Activated naive CD8-positive, alpha-beta T cell (primary cell): ENCODE measurements at regions not wholly inside any gene's neighbourhood (a gene's known extent, or its start where the extent isn't known, plus 50 kb on each side); places are given as distances from the start of the nearest gene placed in this dataset.

Experiments
- H3K27ac Mint-ChIP-seq: one replicate; pipeline ENCODE4 v1.8.0; 2021; ENCODE audit warnings: mixed read lengths
- H3K27me3 Mint-ChIP-seq: one replicate; pipeline ENCODE4 v1.8.0; 2021; ENCODE audit warnings: mixed read lengths
- H3K36me3 Mint-ChIP-seq: one replicate; pipeline ENCODE4 v1.8.0; 2021; ENCODE audit warnings: mixed read lengths
- H3K4me1 Mint-ChIP-seq: one replicate; pipeline ENCODE4 v1.8.0; 2021; ENCODE audit warnings: low read depth, mixed read lengths
- H3K4me3 Mint-ChIP-seq: one replicate; pipeline ENCODE4 v1.8.0; 2021; ENCODE audit warnings: mild to moderate bottlenecking, mixed read lengths
- H3K9me3 Mint-ChIP-seq: one replicate; pipeline ENCODE4 v1.8.0; 2021; ENCODE audit warnings: low read depth, mixed read lengths

DNA sequence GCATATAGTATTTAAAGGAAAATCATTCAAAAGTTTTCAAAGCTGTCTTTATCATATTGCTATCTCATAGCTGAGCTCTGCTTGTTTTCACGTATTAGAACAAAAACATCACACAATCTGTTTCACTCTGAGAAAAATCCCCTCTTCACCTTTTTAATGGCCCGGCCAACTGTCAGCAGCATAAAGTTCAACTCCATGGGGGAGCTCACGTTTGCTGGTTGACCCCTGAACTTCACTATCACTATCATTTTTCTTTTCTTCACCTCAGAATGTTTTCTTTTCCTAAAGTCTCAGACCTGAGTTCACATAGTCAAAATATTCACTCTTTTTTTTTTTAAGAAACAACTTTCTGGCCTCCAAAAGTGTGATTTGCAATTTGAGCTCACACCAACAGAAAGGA is 374.4 kb upstream of the MARCKS start:
- no peaks in the 10 kb centered on the region for H3K36me3 Mint-ChIP-seq
- H3K4me3 Mint-ChIP-seq: no peak overlapping the region
- H3K4me1 Mint-ChIP-seq: no peaks in the 10 kb centered on the region
- H3K27me3 Mint-ChIP-seq: peaks cover 1% of the 10 kb centered on the region
- no peak overlapping the region for H3K27ac Mint-ChIP-seq
- no peaks in the 10 kb centered on the region for H3K9me3 Mint-ChIP-seq

DNA sequence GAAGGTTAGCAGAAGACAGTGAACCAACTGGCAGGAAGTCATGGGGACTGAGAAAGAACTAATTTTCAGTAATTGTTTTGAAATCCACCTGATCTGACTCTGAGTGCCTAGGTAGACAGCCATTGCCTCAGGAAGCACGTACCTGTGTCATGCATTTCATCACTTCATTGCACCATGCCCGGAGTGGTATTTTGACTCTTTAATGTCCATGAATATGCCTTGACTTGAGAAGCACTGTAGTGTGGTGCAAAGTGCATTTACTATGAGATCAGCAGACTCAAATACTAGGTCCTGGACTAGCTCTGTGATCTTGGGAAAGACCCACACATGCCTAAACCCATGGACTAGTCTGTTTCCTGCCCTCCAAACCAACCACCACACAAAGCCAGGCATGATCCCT is 370.9 kb upstream of the MARCKS start:
- no peak overlapping the region for H3K27ac Mint-ChIP-seq
- no peak overlapping the region for H3K4me3 Mint-ChIP-seq
- H3K9me3 Mint-ChIP-seq: no peaks in the 10 kb centered on the region
- peaks cover 1% of the 10 kb centered on the region for H3K27me3 Mint-ChIP-seq
- no peaks in the 10 kb centered on the region for H3K36me3 Mint-ChIP-seq
- no peaks in the 10 kb centered on the region for H3K4me1 Mint-ChIP-seq

DNA sequence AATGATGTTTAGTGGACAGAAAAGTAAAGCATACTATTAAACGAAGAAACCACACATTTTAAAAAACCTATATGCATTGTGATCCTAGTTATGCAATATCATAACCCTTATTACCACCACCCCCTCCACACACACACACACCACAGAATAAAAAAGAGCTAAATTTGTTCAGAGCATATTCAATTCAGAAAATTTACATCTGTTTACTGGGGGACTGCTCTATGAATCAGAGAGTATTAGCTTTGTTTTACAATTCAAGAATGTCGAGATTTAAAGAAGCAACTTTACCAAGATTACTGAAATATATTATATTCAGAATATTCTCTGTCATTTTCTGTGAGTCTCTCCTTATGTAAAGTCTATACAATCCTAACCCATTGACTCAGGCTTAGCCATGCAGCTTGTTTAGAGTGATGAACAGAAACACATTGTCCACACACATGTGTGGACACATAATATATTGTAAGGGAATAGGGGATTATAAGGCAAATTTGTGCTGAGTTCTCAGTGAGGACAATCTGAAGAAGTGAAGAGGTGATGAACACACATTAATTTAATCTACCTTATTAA is 369.6 kb upstream of the MARCKS start:
- no peaks in the 10 kb centered on the region for H3K36me3 Mint-ChIP-seq
- peaks cover 1% of the 10 kb centered on the region for H3K27me3 Mint-ChIP-seq
- no peak overlapping the region for H3K4me3 Mint-ChIP-seq
- no peaks in the 10 kb centered on the region for H3K9me3 Mint-ChIP-seq
- no peaks in the 10 kb centered on the region for H3K4me1 Mint-ChIP-seq
- H3K27ac Mint-ChIP-seq: no peak overlapping the region

DNA sequence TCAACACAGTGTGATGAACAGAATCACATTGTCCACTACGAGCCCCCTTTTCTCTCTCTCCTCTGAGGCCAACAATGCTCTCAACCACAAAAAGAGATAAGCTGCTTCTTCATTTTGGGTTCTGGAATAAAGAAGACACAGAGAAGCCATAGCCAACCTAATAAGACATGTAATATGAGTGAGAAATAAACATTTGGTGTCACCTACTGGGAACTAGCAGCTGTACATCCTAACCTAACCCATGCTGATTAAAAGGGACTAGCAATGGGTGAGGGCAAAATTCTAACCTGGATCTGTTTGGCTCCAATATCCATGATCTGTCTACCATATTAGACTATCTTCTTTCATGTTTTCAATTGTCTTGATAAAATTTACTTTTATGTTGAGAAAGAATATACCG is 369.1 kb upstream of the MARCKS start:
- Mint-ChIP-seq H3K27ac (no peak overlapping the region), H3K4me3 (no peak overlapping the region), H3K36me3 (no peaks in the 10 kb centered on the region), H3K9me3 (no peaks in the 10 kb centered on the region), H3K4me1 (no peaks in the 10 kb centered on the region), H3K27me3 (peaks cover 1% of the 10 kb centered on the region)

DNA sequence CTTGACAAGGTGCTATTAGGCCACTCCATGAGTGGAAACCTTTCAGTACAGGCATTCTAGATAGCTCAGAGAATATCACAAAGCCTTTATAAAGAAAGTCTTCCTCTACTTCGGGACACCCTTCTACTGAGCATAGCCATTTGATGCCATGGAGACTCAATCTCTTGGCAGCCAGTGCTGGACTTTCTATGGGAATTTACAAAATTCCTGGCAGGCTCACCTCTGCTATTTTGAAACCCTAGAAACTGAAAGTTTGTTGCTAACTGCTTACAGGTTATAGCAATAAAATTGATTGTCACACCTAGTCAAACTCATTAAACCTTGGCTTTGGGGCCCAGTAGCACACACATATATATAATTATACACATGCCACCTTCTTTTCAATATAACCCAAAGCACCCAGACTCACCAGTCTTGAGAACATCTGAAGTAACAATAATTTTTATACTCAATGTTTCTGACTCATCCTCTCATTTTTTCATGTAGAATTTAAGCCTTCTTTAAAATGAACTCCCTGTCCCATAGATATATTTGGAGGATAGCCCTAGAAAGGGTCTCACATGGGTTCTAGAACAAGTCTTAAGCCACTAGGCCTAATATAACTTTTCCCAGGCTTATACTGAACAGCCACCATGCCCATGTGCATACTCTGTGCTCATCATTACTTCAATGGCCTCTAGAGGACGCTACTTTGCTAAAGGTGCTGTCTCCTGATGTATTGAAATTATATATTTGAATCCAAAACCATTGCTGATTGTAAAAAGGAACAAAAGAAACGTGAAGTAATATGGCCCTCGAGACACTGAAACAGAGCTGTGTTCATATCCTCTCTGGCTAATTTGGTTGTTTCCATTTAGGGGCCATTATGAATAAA is 368.1 kb upstream of the MARCKS start:
- Mint-ChIP-seq H3K4me3 (no peak overlapping the region), H3K27me3 (peaks cover 1% of the 10 kb centered on the region), H3K4me1 (no peaks in the 10 kb centered on the region), H3K36me3 (no peaks in the 10 kb centered on the region), H3K27ac (no peak overlapping the region), H3K9me3 (no peaks in the 10 kb centered on the region)

DNA sequence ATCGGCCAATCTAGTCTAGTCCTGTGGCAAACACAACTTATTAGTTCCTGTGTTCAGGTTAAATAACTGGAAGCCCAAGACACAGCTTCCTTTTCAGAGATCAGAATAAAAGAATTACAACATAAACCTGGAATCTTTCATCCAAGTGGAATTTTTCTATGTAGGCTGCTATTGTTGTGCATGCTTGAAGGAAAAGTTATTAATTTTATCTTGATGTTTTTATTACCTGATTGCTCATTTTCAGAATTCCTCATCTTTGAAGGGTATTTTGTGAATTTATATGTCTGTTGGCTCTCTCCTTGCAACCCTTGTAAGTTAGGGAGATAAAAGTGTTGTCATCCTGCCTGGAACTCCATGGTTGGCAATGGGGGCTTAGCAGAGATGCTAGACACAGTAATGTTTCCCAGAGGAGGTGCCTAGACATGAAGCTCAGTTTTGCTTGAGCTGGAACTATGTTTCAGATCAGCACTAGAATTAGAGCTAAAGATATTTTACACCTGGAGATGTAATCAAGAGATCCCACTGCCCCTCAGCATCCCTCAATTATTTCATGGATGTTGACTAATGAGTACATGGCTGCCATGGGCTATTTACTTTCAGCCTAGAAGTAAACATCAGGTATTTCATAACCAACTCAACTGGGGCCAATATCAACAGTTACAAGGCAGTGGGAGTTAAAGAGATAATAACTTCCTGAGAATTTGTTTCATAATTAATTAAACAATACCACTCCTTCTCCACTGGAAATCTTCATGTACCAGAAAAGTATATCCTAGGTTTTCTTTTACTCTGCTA is 367.0 kb upstream of the MARCKS start:
- H3K27ac Mint-ChIP-seq: no peak overlapping the region
- peaks cover 1% of the 10 kb centered on the region for H3K27me3 Mint-ChIP-seq
- H3K4me3 Mint-ChIP-seq: no peak overlapping the region
- H3K36me3 Mint-ChIP-seq: no peaks in the 10 kb centered on the region
- no peaks in the 10 kb centered on the region for H3K4me1 Mint-ChIP-seq
- H3K9me3 Mint-ChIP-seq: no peaks in the 10 kb centered on the region

DNA sequence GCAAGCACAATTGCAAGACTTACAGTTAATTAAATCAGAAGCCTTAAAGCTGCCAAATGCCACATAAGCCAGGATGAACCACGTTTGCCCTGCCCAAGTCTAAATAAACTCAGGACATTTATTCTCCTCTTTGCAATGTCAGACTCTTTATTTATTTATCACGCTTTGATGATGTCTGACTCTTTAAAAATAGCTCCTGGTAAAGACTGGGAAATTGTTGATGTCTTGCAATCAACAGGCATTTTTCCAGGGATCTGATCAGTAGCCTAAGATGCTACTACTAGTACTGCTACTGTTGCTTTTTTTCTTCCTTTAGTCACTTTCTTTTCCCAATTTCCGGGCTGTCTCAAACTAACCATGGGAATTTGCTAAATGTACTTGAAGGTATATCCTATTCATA is 365.8 kb upstream of the MARCKS start:
- no peaks in the 10 kb centered on the region for H3K36me3 Mint-ChIP-seq
- H3K4me3 Mint-ChIP-seq: no peak overlapping the region
- no peaks in the 10 kb centered on the region for H3K9me3 Mint-ChIP-seq
- peaks cover 1% of the 10 kb centered on the region for H3K27me3 Mint-ChIP-seq
- no peaks in the 10 kb centered on the region for H3K4me1 Mint-ChIP-seq
- no peak overlapping the region for H3K27ac Mint-ChIP-seq

DNA sequence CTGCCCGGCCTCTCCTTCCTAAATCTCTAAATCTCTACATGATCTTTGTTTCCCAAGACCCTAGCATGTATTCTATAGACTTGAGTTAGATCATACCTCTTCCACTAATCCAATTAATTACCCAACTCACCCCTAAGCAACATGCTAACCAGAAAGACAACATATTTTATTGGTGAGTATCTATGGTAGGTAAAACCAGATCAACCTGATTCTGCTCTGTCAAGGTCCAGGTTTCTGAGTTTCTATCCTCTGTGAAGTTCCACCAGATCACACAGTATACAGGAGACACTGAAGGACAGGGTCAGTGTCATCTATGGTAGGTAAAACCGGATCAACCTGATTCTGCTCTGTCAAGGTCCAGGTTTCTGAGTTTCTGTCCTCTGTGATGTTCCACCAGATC is 363.2 kb upstream of the MARCKS start:
- H3K4me1 Mint-ChIP-seq: no peaks in the 10 kb centered on the region
- no peaks in the 10 kb centered on the region for H3K9me3 Mint-ChIP-seq
- no peaks in the 10 kb centered on the region for H3K36me3 Mint-ChIP-seq
- H3K27me3 Mint-ChIP-seq: no peaks in the 10 kb centered on the region
- H3K27ac Mint-ChIP-seq: no peak overlapping the region
- H3K4me3 Mint-ChIP-seq: no peak overlapping the region

DNA sequence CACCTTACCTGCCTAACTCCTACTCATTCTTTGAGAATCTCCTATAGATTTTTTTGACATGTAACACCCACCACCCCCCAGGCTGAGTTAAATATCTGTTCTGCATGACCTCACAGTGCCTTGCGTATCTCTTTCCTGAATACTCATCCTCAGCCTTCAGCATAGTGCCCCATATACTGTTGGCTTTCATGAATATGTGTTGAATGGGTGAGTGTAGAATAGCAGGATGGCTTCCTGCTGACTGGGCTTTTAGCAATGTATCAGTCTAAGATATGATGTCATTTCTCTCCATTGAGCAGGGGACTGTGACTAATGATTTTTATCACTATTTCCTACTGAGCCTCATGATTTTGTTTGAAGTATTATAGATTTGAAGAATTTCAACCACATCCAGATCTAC is 361.6 kb upstream of the MARCKS start:
- no peaks in the 10 kb centered on the region for H3K4me1 Mint-ChIP-seq
- no peaks in the 10 kb centered on the region for H3K9me3 Mint-ChIP-seq
- H3K27me3 Mint-ChIP-seq: no peaks in the 10 kb centered on the region
- no peak overlapping the region for H3K4me3 Mint-ChIP-seq
- H3K36me3 Mint-ChIP-seq: no peaks in the 10 kb centered on the region
- H3K27ac Mint-ChIP-seq: no peak overlapping the region

DNA sequence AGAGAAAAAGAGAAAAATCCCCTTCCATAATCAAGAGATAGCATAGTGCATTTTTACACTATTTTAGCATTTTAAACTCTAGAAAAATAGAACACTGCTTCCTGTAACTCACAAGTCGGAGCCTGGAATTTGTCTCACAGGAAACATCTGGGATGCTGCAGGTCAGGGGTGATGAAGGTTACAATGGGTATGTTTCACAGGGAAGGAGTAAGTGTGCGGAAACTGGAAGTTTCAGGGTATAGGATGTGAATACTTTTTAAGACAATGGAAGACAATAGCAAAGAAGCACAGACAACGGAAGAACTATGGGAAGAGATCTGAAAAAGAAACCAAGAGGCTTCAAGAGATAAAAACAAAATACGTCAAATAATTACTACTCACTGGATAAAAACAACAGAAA is 361.0 kb upstream of the MARCKS start:
- H3K27me3 Mint-ChIP-seq: no peaks in the 10 kb centered on the region
- no peak overlapping the region for H3K27ac Mint-ChIP-seq
- no peak overlapping the region for H3K4me3 Mint-ChIP-seq

DNA sequence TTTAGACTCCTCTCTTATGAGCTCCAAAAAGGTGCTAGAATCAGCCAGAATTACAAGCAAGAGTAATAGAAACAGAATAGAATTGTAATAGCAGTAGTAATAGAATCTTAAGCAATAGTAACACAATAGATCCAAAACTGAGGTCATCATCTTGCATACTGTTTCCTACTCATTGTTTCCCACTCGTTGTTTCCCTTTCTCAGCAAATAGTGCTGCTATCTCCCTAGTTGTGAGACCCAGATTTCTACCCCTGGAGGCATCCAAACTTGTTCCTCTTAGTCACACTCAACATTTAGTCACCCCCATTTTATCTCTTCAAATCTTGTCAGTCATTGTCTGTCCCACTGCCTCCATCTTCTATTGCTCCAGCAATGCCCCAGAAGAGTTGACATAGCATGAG is 356.9 kb upstream of the MARCKS start:
- no peaks in the 10 kb centered on the region for H3K36me3 Mint-ChIP-seq
- H3K4me1 Mint-ChIP-seq: no peaks in the 10 kb centered on the region
- no peaks in the 10 kb centered on the region for H3K9me3 Mint-ChIP-seq
- no peak overlapping the region for H3K4me3 Mint-ChIP-seq
- H3K27me3 Mint-ChIP-seq: no peaks in the 10 kb centered on the region
- H3K27ac Mint-ChIP-seq: no peak overlapping the region

More for the DNA sequence above, 361.0 kb upstream of the MARCKS start:
- H3K36me3 Mint-ChIP-seq: no peaks in the 10 kb centered on the region
- no peaks in the 10 kb centered on the region for H3K9me3 Mint-ChIP-seq
- H3K4me1 Mint-ChIP-seq: no peaks in the 10 kb centered on the region

DNA sequence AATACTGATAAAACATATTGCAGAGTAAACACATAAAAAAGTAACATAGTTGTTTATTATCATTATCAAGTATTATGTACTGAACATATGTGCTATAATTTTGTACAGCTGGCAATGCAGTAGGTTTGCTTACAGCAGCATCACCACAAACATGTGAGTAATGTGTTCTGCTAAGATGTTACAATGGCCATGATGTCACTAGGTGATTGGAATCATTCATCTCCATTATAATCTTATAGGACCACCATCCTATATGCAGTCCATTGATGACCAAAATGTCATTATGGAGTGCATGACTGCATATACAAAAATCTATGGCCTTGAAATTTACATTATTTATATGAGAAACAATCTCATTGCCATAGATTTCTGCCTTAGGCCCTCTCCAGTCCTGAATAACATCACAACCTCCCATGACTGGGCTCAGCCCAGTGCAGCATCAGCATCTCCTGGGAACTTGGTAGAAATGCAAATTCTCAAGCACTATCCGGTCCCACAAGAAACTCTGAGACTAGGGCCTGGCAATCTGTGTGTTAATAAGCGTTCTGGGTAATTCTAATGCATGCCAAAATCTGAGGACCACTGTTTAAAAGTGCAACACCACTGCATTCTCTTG is 352.0 kb upstream of the MARCKS start:
- Mint-ChIP-seq H3K36me3 (no peaks in the 10 kb centered on the region), H3K4me1 (no peaks in the 10 kb centered on the region)

DNA sequence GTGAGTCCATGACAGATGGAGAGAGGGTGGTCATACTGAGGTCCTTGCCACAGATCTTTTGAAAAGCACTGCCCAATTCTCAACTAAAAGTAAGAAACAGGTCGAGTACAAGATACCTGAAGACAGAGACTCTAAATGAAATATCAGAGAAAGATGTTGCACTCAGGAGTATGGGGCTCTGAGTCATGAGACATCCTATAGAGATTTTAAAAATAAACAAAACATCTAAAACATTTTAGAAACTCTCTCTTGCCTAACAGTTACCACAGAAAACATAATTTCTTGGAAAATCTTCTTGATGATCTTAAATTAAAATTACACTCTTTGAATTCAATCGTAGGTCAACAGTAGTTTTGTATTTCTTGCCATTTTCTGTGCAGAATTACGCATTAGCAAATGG is 348.9 kb upstream of the MARCKS start:
- H3K27me3 Mint-ChIP-seq: no peaks in the 10 kb centered on the region
- no peak overlapping the region for H3K27ac Mint-ChIP-seq
- H3K9me3 Mint-ChIP-seq: no peaks in the 10 kb centered on the region
- H3K4me1 Mint-ChIP-seq: no peaks in the 10 kb centered on the region
- no peak overlapping the region for H3K4me3 Mint-ChIP-seq
- H3K36me3 Mint-ChIP-seq: no peaks in the 10 kb centered on the region

More for the DNA sequence above, 352.0 kb upstream of the MARCKS start:
- Mint-ChIP-seq H3K27ac (no peak overlapping the region), H3K4me3 (no peak overlapping the region), H3K27me3 (no peaks in the 10 kb centered on the region), H3K9me3 (no peaks in the 10 kb centered on the region)

DNA sequence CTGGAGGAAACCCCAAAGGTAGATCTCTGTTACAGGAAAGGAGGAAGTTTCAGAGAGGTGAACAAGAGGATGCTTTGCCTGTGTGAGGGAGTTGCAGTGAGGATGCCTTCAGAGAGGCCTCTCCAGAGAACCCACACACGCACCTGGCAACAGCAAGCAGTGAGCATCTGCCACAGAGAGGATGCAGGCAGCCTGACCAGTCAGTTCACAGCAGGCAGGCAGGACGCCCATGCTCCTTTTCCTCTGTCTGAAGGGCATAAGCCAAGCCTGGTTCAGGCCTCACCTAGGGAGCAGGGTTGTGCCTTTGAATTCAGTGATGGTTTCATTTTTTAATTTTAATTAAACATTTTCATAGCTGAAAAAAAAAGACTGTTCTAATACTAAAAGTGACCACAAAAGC is 346.0 kb upstream of the MARCKS start:
- no peak overlapping the region for H3K27ac Mint-ChIP-seq
- H3K27me3 Mint-ChIP-seq: no peaks in the 10 kb centered on the region
- no peaks in the 10 kb centered on the region for H3K36me3 Mint-ChIP-seq
- H3K4me1 Mint-ChIP-seq: no peaks in the 10 kb centered on the region
- no peak overlapping the region for H3K4me3 Mint-ChIP-seq
- H3K9me3 Mint-ChIP-seq: no peaks in the 10 kb centered on the region

DNA sequence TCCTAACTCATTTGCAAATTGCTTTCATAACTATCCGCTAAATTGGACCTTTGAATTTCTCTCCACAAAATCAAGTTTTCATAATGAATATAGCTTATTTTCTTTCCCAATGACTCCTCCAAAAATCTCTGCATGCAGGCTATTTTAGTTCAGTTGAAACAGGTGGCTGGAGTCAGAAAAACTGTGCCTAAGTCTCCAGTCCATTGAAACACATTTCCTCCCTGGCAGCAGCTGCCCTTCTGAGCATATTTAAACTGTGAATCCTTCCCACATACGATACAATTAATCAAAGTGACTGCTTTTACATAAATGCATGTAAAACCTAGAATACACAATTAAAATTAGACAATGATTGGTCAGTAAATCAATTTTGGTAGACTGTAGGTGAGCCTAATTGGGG is 344.6 kb upstream of the MARCKS start:
- H3K4me3 Mint-ChIP-seq: no peak overlapping the region

More for the DNA sequence above, 344.6 kb upstream of the MARCKS start:
- Mint-ChIP-seq H3K4me1 (no peaks in the 10 kb centered on the region), H3K27ac (no peak overlapping the region), H3K9me3 (peaks cover 3% of the 10 kb centered on the region), H3K27me3 (peaks cover 1% of the 10 kb centered on the region), H3K36me3 (no peaks in the 10 kb centered on the region)
